HCT116 (cell line): ENCODE measurements at regions not wholly inside any gene's neighbourhood (a gene's known extent, or its start where the extent isn't known, plus 50 kb on each side); places are given as distances from the start of the nearest gene placed in this dataset.

Source experiments
- ATAC-seq: fragments of 200-7000 bp; cut with Tn5 transposase; 2 replicates; pipeline ENCODE4 v1.9.1; 2020; ENCODE audit warnings: mild to moderate bottlenecking, moderate library complexity
- BruUV-seq: library from RNA; stranded (reverse); fragments of 400-500 nt; replicated peaks from 2 replicates; lab custom pipeline; 2021; lab: Mats Ljungman, UMichigan
- CTCF ChIA-PET: fragments of 300-600 bp; sonication (Branson Sonifier 250); formaldehyde crosslinking; loops from one replicate; lab custom pipeline; 2021; ENCODE audit warnings: antibody characterized with exemption; lab: Charles Lee
- POLR2A ChIA-PET: fragments of 300-600, 350-600 bp; sonication (Branson Sonifier 250); formaldehyde crosslinking; loops from one replicate; lab custom pipeline; 2021; ENCODE audit warnings: antibody characterized with exemption; lab: Charles Lee
- RAD21 ChIA-PET, 2 experiments: fragments of 300-600 bp; sonication (Branson Sonifier 250); formaldehyde crosslinking; loops; one replicate each; lab custom pipeline; 2023; ENCODE audit warnings: low total read pairs in 2 of 2; ENCODE audit not compliant: uncharacterized antibody in 2 of 2, unreplicated experiment in 2 of 2, low non-redundant PET in 1 of 2; lab: Charles Lee
- DNase-seq: peaks from one replicate; pipeline ENCODE4 v3.0.0-alpha.2; 2010; ENCODE audit warnings: low read depth, low spot score
- H2AFZ ChIP-seq: fragments of 200-600 bp; shearing (Covaris generic), sonication (generic); 2 replicates; pipeline ENCODE4 v1.6.1; 2017; ENCODE audit warnings: low read depth, mixed run types, mixed read lengths, antibody characterized with exemption, low read length; ENCODE audit not compliant: poor library complexity, severe bottlenecking
- H3K27ac ChIP-seq: 2 replicates; pipeline ENCODE4 v1.5.1; 2012; ENCODE audit warnings: low read depth, low read length
- H3K27me3 ChIP-seq: fragments of 200-600 bp; sonication (generic); 2 replicates; pipeline ENCODE4 v1.6.1; 2016; ENCODE audit warnings: mixed run types, low read length, mixed read lengths; ENCODE audit not compliant: insufficient read depth
- H3K36me3 ChIP-seq, 2 experiments: fragments of 200-500 bp in 1 of 2; fragments of 200-600 bp in 1 of 2; sonication (Bioruptor generic) in 1 of 2; sonication (generic) in 1 of 2; 2 replicates each; pipeline versions ENCODE4 v1.5.1 to v1.6.1; 2014 to 2016; ENCODE audit warnings: low read length in 2 of 2, inconsistent platforms in 1 of 2, mixed read lengths in 1 of 2, mixed run types in 1 of 2; ENCODE audit not compliant: insufficient read depth in 2 of 2, control insufficient read depth in 1 of 2
- H3K4me1 ChIP-seq, 2 experiments: fragments of 200-600 bp in 1 of 2; sonication (generic) in 1 of 2; 2 replicates each; pipeline versions ENCODE4 v1.5.1 to v1.6.1; 2012 to 2017; ENCODE audit warnings: low read length in 2 of 2, inconsistent platforms in 1 of 2, mild to moderate bottlenecking in 1 of 2, mixed read lengths in 1 of 2, mixed run types in 1 of 2, moderate library complexity in 1 of 2; ENCODE audit not compliant: insufficient read depth in 2 of 2, control insufficient read depth in 1 of 2
- H3K4me2 ChIP-seq: fragments of 200-600 bp; sonication (generic); 2 replicates; pipeline ENCODE4 v1.6.1; 2017; ENCODE audit warnings: mixed run types, low read length, mixed read lengths
- H3K4me3 ChIP-seq, 2 experiments: fragments of 200-600 bp in 1 of 2; sonication (generic) in 1 of 2; replicated peaks in 1 of 2; 2 replicates each; pipeline ENCODE4 v1.5.1; 2011 to 2016; ENCODE audit warnings: low read length in 2 of 2, control low read depth in 1 of 2, low read depth in 1 of 2, mild to moderate bottlenecking in 1 of 2, mixed read lengths in 1 of 2, mixed run types in 1 of 2
- H3K79me2 ChIP-seq: fragments of 200-600 bp; sonication (generic); 2 replicates; pipeline ENCODE4 v1.6.1; 2017; ENCODE audit warnings: mild to moderate bottlenecking, mixed run types, low read length, moderate library complexity, mixed read lengths; ENCODE audit not compliant: insufficient read depth
- H3K9ac ChIP-seq: fragments of 200-600 bp; sonication (generic); 2 replicates; pipeline ENCODE4 v1.6.1; 2016; ENCODE audit warnings: low read length, mixed read lengths
- H3K9me2 ChIP-seq: fragments of 200-600 bp; sonication (generic), shearing (Covaris generic); 2 replicates; pipeline ENCODE4 v1.6.1; 2017; ENCODE audit warnings: mixed run types, mild to moderate bottlenecking, moderate library complexity; ENCODE audit not compliant: insufficient read depth
- H3K9me3 ChIP-seq, 2 experiments: fragments of 200-500 bp in 1 of 2; fragments of 200-600 bp in 1 of 2; sonication (Bioruptor generic) in 1 of 2; sonication (generic) in 1 of 2; 2 replicates each; pipeline ENCODE4 v1.6.1; 2014 to 2017; ENCODE audit warnings: low read length in 2 of 2, mixed read lengths in 2 of 2, inconsistent platforms in 1 of 2, low read depth in 1 of 2, mild to moderate bottlenecking in 1 of 2, mixed run types in 1 of 2, moderate library complexity in 1 of 2; ENCODE audit not compliant: control insufficient read depth in 1 of 2, insufficient read depth in 1 of 2
- H4K20me1 ChIP-seq: fragments of 200-600 bp; sonication (generic), shearing (Covaris generic); 2 replicates; pipeline ENCODE4 v1.6.1; 2017; ENCODE audit warnings: mixed run types, mild to moderate bottlenecking, moderate library complexity; ENCODE audit not compliant: insufficient read depth
- ATF3 ChIP-seq: IDR thresholded peaks from 2 replicates; pipeline ENCODE4 v1.6.1; 2012
- CEBPB ChIP-seq: IDR thresholded peaks from 2 replicates; pipeline ENCODE4 v1.6.1; 2012; ENCODE audit warnings: low read depth
- EGR1 ChIP-seq: IDR thresholded peaks from 2 replicates; pipeline ENCODE4 v1.6.1; 2012; ENCODE audit warnings: low read depth
- EZH2 ChIP-seq: fragments of 200-600 bp; sonication (generic); IDR thresholded peaks from 2 replicates; pipeline ENCODE4 v1.6.1; 2017; ENCODE audit warnings: antibody characterized with exemption, mixed run types
- EZH2phosphoT487 ChIP-seq: fragments of 200-600 bp; IDR thresholded peaks from 2 replicates; pipeline ENCODE4 v1.6.1; 2018; ENCODE audit warnings: antibody characterized with exemption, borderline replicate concordance
- FOSL1 ChIP-seq: IDR thresholded peaks from 2 replicates; pipeline ENCODE4 v1.6.1; 2012; ENCODE audit warnings: low read depth
- JUND ChIP-seq: IDR thresholded peaks from 2 replicates; pipeline ENCODE4 v1.6.1; 2012
- POLR2A ChIP-seq: IDR thresholded peaks from 2 replicates; pipeline ENCODE4 v1.7.0; 2011; ENCODE audit warnings: borderline replicate concordance; ENCODE audit not compliant: insufficient read depth, insufficient read length; ENCODE audit errors: extremely low read depth
- POLR2AphosphoS5 ChIP-seq: IDR thresholded peaks from 2 replicates; pipeline ENCODE4 v1.6.1; 2011; ENCODE audit warnings: mild to moderate bottlenecking, low read depth, low read length, moderate library complexity
- REST ChIP-seq: IDR thresholded peaks from 2 replicates; pipeline ENCODE4 v1.6.1; 2012; ENCODE audit warnings: low read depth
- SP1 ChIP-seq: IDR thresholded peaks from 2 replicates; pipeline ENCODE4 v1.6.1; 2012; ENCODE audit warnings: low read depth
- SRF ChIP-seq: IDR thresholded peaks from 2 replicates; pipeline ENCODE4 v1.6.1; 2012; ENCODE audit warnings: low read depth
- ZFX ChIP-seq: fragments of 450-650 bp; IDR thresholded peaks from 2 replicates; pipeline ENCODE4 v1.6.1; 2017
- ZNF274 ChIP-seq: fragments of 200-500 bp; sonication (Bioruptor generic); IDR thresholded peaks from 2 replicates; pipeline ENCODE4 v1.6.1; 2014; ENCODE audit warnings: mild to moderate bottlenecking, low read depth, low read length, inconsistent platforms
- intact Hi-C: fragments of 100-400 bp; cut with micrococcal nuclease; formaldehyde crosslinking; loops from 2 replicates; pipeline ENCODE4 v1.10.0; 2022
- TF ChIP-seq, protein P1 (sequence below), 3 experiments: fragments of 200-600 bp in 1 of 3; sonication (generic) in 1 of 3; IDR thresholded peaks in 2 of 3; conservative IDR thresholded peaks in 1 of 3; 2 replicates each; pipeline ENCODE4 v1.5.1; 2012 to 2017; ENCODE audit warnings: low read depth in 2 of 3, low read length in 2 of 3, antibody characterized with exemption in 1 of 3, borderline replicate concordance in 1 of 3, control low read depth in 1 of 3, mild to moderate bottlenecking in 1 of 3, mixed read lengths in 1 of 3, mixed run types in 1 of 3, moderate library complexity in 1 of 3; ENCODE audit not compliant: insufficient read depth in 1 of 3
- TF ChIP-seq, protein P2 (sequence below): IDR thresholded peaks from 2 replicates; pipeline ENCODE4 v1.6.1; 2012

DNA sequence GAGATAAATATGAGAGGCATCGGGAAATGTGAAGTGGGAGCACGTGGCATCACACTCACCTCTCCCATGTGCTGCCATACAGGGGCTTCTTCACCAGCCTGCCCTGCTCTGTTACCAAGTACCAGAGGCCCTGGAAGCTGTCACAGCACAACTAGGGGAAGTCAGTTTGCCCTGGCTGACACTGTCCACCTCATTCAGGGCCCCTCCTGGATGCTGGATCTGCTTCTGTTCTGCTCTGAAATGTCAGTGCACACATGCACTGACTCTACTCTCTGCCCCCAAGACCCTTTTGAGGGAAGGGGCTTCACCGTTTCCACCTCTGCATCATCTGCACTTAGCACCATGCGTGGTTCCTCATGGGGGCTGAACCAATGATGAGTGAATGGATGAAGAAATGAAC lies 311.1 kb downstream of the EN1 start (continued):
- no peak for TF ChIP-seq REST
- TF ChIP-seq EZH2phosphoT487, result no peak

- DNase-seq (no peak), ATAC-seq (no peak)
- POLR2A ChIA-PET, result no interaction called here
- Histone ChIP-seq H3K27me3 (no peaks in the 10 kb centered on the region), H3K27ac (no peak overlapping the region), H3K4me1 (peaks cover 0 to 6% of the 10 kb centered on the region in 2 experiments; a peak in 2 of 4 replicates), H4K20me1 (no peaks in the 10 kb centered on the region; the same call in 1 of the 2 replicates), H2AFZ (no peak overlapping the region), H3K36me3 (no peaks in the 10 kb centered on the region), H3K9me2 (no peaks in the 10 kb centered on the region), H3K4me2 (no peak overlapping the region), H3K4me3 (no peak overlapping the region), H3K9me3 (no peaks in the 10 kb centered on the region), H3K9ac (no peak overlapping the region), H3K79me2 (no peaks in the 10 kb centered on the region)
- RAD21 ChIA-PET, result no interaction called here
- BruUV-seq, result no TSS peak
- CTCF ChIA-PET, result interaction anchor here (1.1 kb wide), 1 partner anchor 320 kb away, joined by 3 read pairs; no protein-coding TSS in a partner anchor
- intact Hi-C loops, result loop anchor here (5.0 kb wide), 1 partner anchor 321 kb away; no protein-coding TSS in a partner anchor
- no peak for TF ChIP-seq REST
- no peak for TF ChIP-seq EZH2phosphoT487
- TF ChIP-seq POLR2AphosphoS5, result no peak
- TF ChIP-seq EGR1, result no peak
- TF ChIP-seq FOSL1, result no peak
- no peak for TF ChIP-seq SRF
- no peak for TF ChIP-seq POLR2A
- TF ChIP-seq ZFX, result no peak
- TF ChIP-seq ZNF274, result no peak
- TF ChIP-seq, protein P1, sequence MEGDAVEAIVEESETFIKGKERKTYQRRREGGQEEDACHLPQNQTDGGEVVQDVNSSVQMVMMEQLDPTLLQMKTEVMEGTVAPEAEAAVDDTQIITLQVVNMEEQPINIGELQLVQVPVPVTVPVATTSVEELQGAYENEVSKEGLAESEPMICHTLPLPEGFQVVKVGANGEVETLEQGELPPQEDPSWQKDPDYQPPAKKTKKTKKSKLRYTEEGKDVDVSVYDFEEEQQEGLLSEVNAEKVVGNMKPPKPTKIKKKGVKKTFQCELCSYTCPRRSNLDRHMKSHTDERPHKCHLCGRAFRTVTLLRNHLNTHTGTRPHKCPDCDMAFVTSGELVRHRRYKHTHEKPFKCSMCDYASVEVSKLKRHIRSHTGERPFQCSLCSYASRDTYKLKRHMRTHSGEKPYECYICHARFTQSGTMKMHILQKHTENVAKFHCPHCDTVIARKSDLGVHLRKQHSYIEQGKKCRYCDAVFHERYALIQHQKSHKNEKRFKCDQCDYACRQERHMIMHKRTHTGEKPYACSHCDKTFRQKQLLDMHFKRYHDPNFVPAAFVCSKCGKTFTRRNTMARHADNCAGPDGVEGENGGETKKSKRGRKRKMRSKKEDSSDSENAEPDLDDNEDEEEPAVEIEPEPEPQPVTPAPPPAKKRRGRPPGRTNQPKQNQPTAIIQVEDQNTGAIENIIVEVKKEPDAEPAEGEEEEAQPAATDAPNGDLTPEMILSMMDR (IDR thresholded peaks at IDR 0.05 in 2 of 3, conservative IDR thresholded peaks at IDR 0.05 in 1 of 3; ENCODE audit: borderline replicate concordance in 1 of 3, insufficient read depth in 1 of 3, low read depth in 2 of 3, low read length in 2 of 3), result no peak
- TF ChIP-seq, protein P2, sequence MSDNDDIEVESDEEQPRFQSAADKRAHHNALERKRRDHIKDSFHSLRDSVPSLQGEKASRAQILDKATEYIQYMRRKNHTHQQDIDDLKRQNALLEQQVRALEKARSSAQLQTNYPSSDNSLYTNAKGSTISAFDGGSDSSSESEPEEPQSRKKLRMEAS, result no peak
- no peak for TF ChIP-seq ATF3
- TF ChIP-seq JUND, result no peak
- no peak for TF ChIP-seq SP1
- TF ChIP-seq CEBPB, result no peak
- no peak for TF ChIP-seq EZH2
Observed at GRCh38 chr2:118535818-118536212, 311.6 kb downstream of the EN1 start.
